OCI-LY1 (cell line): ENCODE measurements at regions not wholly inside any gene's neighbourhood (a gene's known extent, or its start where the extent isn't known, plus 50 kb on each side); places are given as distances from the start of the nearest gene placed in this dataset.

Source experiments
- CTCF ChIP-seq: fragments of 200-600 bp; sonication (generic), shearing (Covaris generic); IDR thresholded peaks from 2 replicates; pipeline ENCODE4 v1.5.1; 2017; ENCODE audit warnings: mild to moderate bottlenecking, antibody characterized with exemption, low read length, moderate library complexity, mixed read lengths
- EZH2 ChIP-seq: fragments of 200-600 bp; sonication (generic), shearing (Covaris generic); IDR thresholded peaks from 2 replicates; pipeline ENCODE4 v1.8.0; 2017; ENCODE audit warnings: borderline replicate concordance, mixed run types, mild to moderate bottlenecking, antibody characterized with exemption, low read length, moderate library complexity, mixed read lengths

DNA sequence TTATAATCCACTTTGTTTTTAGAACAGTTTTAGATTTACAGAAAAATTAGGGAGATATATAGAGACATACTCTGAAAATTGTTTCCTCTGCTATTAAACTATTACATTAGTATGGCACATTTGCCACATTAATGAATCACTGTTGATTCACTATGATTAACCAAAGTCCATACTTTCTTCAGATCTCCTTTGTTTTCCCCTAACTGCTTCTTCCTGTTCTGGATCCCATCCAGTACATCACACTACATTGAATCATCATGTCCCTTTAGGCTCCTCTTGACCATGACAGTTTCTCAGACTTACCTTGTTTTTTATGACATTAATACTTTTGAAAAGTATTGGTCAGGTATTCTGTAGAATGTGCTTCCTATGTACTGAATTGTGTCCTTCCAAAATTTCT lies 109.2 kb upstream of the EDNRA start:
- TF ChIP-seq EZH2, result no peak
- TF ChIP-seq CTCF, result no peak
